OCI-LY7 (cell line): ENCODE measurements at regions not wholly inside any gene's neighbourhood (a gene's known extent, or its start where the extent isn't known, plus 50 kb on each side); places are given as distances from the start of the nearest gene placed in this dataset.

Source experiments
- BruUV-seq: library from RNA; stranded (reverse); fragments of 400-500 nt; replicated peaks from 2 replicates; lab custom pipeline; 2021; lab: Mats Ljungman, UMichigan
- CTCF ChIA-PET: fragments of 300-600 bp; sonication (Branson Sonifier 250); formaldehyde crosslinking; loops from one replicate; lab custom pipeline; 2022; ENCODE audit warnings: antibody characterized with exemption; ENCODE audit not compliant: unreplicated experiment; lab: Charles Lee
- POLR2A ChIA-PET: fragments of 300-600 bp; sonication (Branson Sonifier 250); formaldehyde crosslinking; loops from one replicate; lab custom pipeline; 2022; ENCODE audit warnings: antibody characterized with exemption; lab: Charles Lee
- DNase-seq: peaks from one replicate; pipeline ENCODE4 v3.0.0-alpha.2; 2015; ENCODE audit warnings: low spot score
- H2AFZ ChIP-seq: fragments of 200-600 bp; sonication (generic), shearing (Covaris generic); 2 replicates; pipeline ENCODE4 v1.6.1; 2014; ENCODE audit warnings: mild to moderate bottlenecking, antibody characterized with exemption, low read length, moderate library complexity
- H3K27ac ChIP-seq: fragments of 200-600 bp; sonication (generic); 2 replicates; pipeline ENCODE4 v1.5.1; 2014; ENCODE audit warnings: mixed run types, low read depth, mild to moderate bottlenecking, moderate library complexity, low read length, inconsistent platforms; ENCODE audit not compliant: poor library complexity, severe bottlenecking
- H3K36me3 ChIP-seq: fragments of 200-600 bp; sonication (generic); 2 replicates; pipeline ENCODE4 v1.6.1; 2014; ENCODE audit warnings: mild to moderate bottlenecking, antibody characterized with exemption, low read length, moderate library complexity, mixed read lengths; ENCODE audit not compliant: insufficient read depth
- H3K4me1 ChIP-seq: fragments of 200-600 bp; sonication (generic); 2 replicates; pipeline ENCODE4 v1.5.1; 2014; ENCODE audit warnings: mild to moderate bottlenecking, low read length; ENCODE audit not compliant: insufficient read depth, poor library complexity, severe bottlenecking
- H3K4me2 ChIP-seq: fragments of 200-600 bp; sonication (generic); 2 replicates; pipeline ENCODE4 v1.6.1; 2014; ENCODE audit warnings: mild to moderate bottlenecking, low read length
- H3K4me3 ChIP-seq: fragments of 200-600 bp; sonication (generic); 2 replicates; pipeline ENCODE4 v1.5.1; 2014; ENCODE audit warnings: mild to moderate bottlenecking, low read depth, low read length; ENCODE audit not compliant: poor library complexity, severe bottlenecking
- H3K79me2 ChIP-seq: fragments of 200-600 bp; sonication (generic); 2 replicates; pipeline ENCODE4 v1.6.1; 2016; ENCODE audit warnings: low read depth, mild to moderate bottlenecking, low read length, moderate library complexity, mixed read lengths; ENCODE audit not compliant: insufficient read depth
- H3K9me2 ChIP-seq: fragments of 200-600 bp; sonication (generic); 2 replicates; pipeline ENCODE4 v1.6.1; 2016; ENCODE audit warnings: mild to moderate bottlenecking, low read length, mixed read lengths; ENCODE audit not compliant: insufficient read depth
- H3K9me3 ChIP-seq: fragments of 200-600 bp; sonication (generic); 2 replicates; pipeline ENCODE4 v1.6.1; 2014; ENCODE audit warnings: mild to moderate bottlenecking, mixed run types, low read length, mixed read lengths
- H4K20me1 ChIP-seq: fragments of 200-600 bp; sonication (generic); 2 replicates; pipeline ENCODE4 v1.6.1; 2014; ENCODE audit warnings: mild to moderate bottlenecking, antibody characterized with exemption, low read length, moderate library complexity, mixed read lengths; ENCODE audit not compliant: insufficient read depth
- CTCF ChIP-seq: fragments of 200-600 bp; sonication (generic); conservative IDR thresholded peaks from 2 replicates; pipeline ENCODE4 v1.5.1; 2014; ENCODE audit warnings: mild to moderate bottlenecking, antibody characterized with exemption, low read length, moderate library complexity, mixed read lengths
- EZH2phosphoT487 ChIP-seq: fragments of 200-600 bp; sonication (generic); IDR thresholded peaks from 2 replicates; pipeline ENCODE4 v1.6.1; 2018; ENCODE audit warnings: low read depth, borderline replicate concordance, mild to moderate bottlenecking, mixed run types, antibody characterized with exemption, low read length, moderate library complexity, mixed read lengths
- intact Hi-C: fragments of 100-400 bp; cut with micrococcal nuclease; formaldehyde crosslinking; loops from one replicate; pipeline ENCODE4 v1.10.0; 2022; ENCODE audit not compliant: unreplicated experiment

GRCh38 chr6:28765978-28766351 is 157.8 kb downstream of the TRIM27 start:
- H3K9me2 ChIP-seq, result no peaks in the 10 kb centered on the region
- intact Hi-C loops, result no loop called here
- no peak overlapping the region for H2AFZ ChIP-seq
- no peak for TF ChIP-seq EZH2phosphoT487
- no peak for TF ChIP-seq CTCF
- H3K27ac ChIP-seq, result no peak overlapping the region
- H3K36me3 ChIP-seq, result no peaks in the 10 kb centered on the region
- H3K9me3 ChIP-seq, result no peaks in the 10 kb centered on the region
- BruUV-seq, result no TSS peak
- H3K4me3 ChIP-seq, result no peak overlapping the region
- ChIA-PET POLR2A (no interaction called here), CTCF (no interaction called here)
- no peak overlapping the region for H3K4me2 ChIP-seq
- no peak for DNase-seq
- H3K4me1 ChIP-seq, result no peaks in the 10 kb centered on the region
- no peaks in the 10 kb centered on the region for H4K20me1 ChIP-seq
- no peaks in the 10 kb centered on the region for H3K79me2 ChIP-seq

- H3K9me3 ChIP-seq, result no peaks in the 10 kb centered on the region
- H3K27ac ChIP-seq, result no peak overlapping the region
- intact Hi-C loops, result no loop called here
- no peak overlapping the region for H3K4me3 ChIP-seq
- no peaks in the 10 kb centered on the region for H3K36me3 ChIP-seq
- no TSS peak for BruUV-seq
- no peak for DNase-seq
- TF ChIP-seq CTCF (no peak), EZH2phosphoT487 (no peak)
- H2AFZ ChIP-seq, result no peak overlapping the region
- H4K20me1 ChIP-seq, result no peaks in the 10 kb centered on the region
- ChIA-PET POLR2A (interaction anchor here (1.0 kb wide), 1 partner anchor 37 kb away, joined by 5 read pairs; no protein-coding TSS in a partner anchor), CTCF (no interaction called here)
- H3K4me2 ChIP-seq, result no peak overlapping the region
- no peaks in the 10 kb centered on the region for H3K79me2 ChIP-seq
- no peaks in the 10 kb centered on the region for H3K4me1 ChIP-seq
- H3K9me2 ChIP-seq, result no peaks in the 10 kb centered on the region
These were observed 157.4 kb downstream of the TRIM27 start for GRCh38 chr6:28766426-28766825.

GRCh38 chr6:28767133-28767532 is 156.7 kb downstream of the TRIM27 start:
- POLR2A ChIA-PET, result interaction anchor here (1.0 kb wide), 1 partner anchor 38 kb away, joined by 5 read pairs; no protein-coding TSS in a partner anchor
- CTCF ChIA-PET, result no interaction called here

More at GRCh38 chr6:28767133-28767532, 156.7 kb downstream of the TRIM27 start:
- Histone ChIP-seq H3K27ac (no peak overlapping the region), H3K4me2 (no peak overlapping the region), H2AFZ (no peak overlapping the region), H3K4me1 (no peaks in the 10 kb centered on the region), H3K4me3 (no peak overlapping the region), H3K36me3 (no peaks in the 10 kb centered on the region), H3K79me2 (no peaks in the 10 kb centered on the region), H4K20me1 (no peaks in the 10 kb centered on the region), H3K9me2 (no peaks in the 10 kb centered on the region), H3K9me3 (no peaks in the 10 kb centered on the region)
- no peak for DNase-seq
- TF ChIP-seq EZH2phosphoT487 (no peak), CTCF (no peak)
- no TSS peak for BruUV-seq
- intact Hi-C loops, result no loop called here
